HG02973 (cell line): ENCODE measurements at regions not wholly inside any gene's neighbourhood (a gene's known extent, or its start where the extent isn't known, plus 50 kb on each side); places are given as distances from the start of the nearest gene placed in this dataset.
A peak's percentile ranks its signal among the peaks of the same experiment; 100 is the strongest.
"Not testable (repeated sequence)": the region's sequence is repeated elsewhere in the genome, so short reads cannot be mapped to it uniquely, and the experiment has no call there.

ENCODE experiments used
- ATAC-seq: cut with Tn5 transposase; IDR thresholded peaks from one replicate; pipeline ENCODE4 v1.9.1; 2021; ENCODE audit warnings: moderate library complexity; ENCODE audit not compliant: unreplicated experiment

DNA sequence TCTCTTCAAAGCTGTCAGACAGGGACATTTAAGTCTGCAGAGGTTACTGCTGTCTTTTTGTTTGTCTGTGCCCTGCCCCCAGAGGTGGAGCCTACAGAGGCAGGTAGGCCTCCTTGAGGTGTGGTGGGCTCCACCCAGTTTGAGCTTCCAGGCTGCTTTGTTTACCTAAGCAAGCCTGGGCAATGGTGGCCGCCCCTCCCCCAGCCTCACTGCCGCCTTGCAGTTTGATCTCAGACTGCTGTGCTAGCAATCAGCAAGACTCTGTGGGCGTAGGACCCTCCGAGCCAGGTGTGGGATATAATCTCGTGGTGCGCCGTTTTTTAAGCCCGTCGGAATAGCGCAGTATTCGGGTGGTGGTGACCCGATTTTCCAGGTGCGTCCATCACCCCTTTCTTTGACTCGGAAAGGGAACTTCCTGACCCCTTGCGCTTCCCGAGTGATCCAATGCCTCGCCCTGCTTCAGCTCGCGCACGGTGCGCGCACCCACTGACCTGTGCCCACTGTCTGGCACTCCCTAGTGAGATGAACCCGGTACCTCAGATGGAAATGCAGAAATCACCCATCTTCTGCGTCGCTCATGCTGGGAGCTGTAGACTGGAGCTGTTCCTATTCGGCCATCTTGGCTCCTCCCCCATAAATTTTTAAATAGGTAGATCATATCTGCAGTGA lies 785.1 kb downstream of the TDRD15 start:
- ATAC-seq: not testable (repeated sequence)

DNA sequence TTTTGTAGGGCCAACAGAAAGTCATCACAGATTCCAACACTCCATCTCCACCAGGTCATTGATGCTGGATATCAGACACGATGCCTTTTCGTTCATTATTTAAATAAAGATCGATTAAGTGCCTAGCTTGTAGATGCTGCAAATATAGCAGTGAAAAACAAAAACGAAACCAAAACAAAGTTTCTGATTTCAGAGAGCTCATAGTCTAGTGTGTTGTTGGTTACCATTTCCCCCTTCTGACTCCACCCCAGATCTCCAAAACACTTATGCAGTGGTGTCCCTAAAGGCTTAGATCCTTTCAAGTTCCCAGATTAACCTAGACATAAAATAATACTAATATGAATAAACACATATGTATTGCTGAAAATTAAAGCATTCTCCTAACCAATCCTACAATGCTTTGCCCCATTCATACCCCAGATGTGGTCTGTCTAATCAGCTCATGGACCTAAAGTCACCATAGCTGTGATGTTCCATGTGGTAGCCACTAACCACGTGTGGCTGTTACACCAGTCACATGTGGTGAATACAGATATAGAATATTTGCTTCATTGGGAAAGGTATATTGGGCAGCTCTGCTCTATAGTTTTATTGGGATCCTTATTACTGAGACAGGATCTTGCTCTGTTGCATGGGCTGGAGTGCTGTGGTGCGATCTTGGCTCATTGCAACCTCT lies 787.2 kb downstream of the TDRD15 start:
- ATAC-seq: no peak

DNA sequence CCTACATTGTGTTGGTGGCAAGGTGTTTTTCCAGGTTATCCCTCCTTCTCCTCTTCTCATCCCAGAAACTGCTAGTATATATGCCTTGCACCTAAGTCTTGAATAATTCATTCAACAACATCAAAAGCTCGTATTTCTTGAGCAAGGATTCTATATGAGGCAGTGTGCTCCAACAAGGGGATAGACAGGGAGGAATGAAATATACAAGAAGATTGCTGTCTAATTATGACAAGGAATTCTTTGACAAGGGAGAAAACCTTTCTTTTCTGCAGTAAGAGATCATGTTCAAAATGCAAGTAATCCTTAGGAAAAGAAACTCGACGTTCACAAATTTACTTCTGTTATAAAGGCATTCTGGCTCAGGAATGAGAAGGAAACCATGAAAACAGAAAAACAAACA lies 788.6 kb downstream of the TDRD15 start:
- no peak for ATAC-seq

- ATAC-seq: no peak
These were observed 791.4 kb downstream of the TDRD15 start for GRCh38 chr2:21915201-21915600.

DNA sequence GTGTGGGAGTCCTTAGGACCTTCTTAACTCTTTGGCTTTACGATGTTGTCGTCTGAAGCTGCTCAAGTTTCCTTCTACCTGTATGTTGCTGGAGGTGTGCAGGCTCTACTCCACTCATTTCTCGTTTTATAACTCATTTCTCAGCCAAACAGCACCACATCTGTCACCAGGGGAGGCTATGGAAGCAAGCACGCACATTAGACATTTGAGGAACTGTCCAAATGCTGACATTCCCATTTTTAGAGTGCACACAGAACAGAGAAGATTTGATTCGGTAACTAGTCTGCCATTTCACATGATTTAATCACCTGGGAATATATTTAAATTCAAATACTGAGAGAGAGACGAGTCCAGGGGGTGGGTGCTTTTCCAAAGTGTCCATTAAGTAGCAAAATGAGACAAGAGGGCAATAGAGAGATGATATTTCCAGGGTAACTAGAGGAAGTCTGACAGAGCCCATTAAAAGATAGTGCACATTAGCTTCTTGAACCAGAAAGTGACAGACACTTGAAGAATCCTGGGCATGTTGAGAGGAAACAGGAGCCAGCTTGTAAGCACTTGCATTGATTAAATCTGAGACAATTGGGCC lies 793.3 kb downstream of the TDRD15 start:
- ATAC-seq: no peak

- no peak for ATAC-seq
These were observed 797.0 kb downstream of the TDRD15 start for GRCh38 chr2:21920721-21921120.

DNA sequence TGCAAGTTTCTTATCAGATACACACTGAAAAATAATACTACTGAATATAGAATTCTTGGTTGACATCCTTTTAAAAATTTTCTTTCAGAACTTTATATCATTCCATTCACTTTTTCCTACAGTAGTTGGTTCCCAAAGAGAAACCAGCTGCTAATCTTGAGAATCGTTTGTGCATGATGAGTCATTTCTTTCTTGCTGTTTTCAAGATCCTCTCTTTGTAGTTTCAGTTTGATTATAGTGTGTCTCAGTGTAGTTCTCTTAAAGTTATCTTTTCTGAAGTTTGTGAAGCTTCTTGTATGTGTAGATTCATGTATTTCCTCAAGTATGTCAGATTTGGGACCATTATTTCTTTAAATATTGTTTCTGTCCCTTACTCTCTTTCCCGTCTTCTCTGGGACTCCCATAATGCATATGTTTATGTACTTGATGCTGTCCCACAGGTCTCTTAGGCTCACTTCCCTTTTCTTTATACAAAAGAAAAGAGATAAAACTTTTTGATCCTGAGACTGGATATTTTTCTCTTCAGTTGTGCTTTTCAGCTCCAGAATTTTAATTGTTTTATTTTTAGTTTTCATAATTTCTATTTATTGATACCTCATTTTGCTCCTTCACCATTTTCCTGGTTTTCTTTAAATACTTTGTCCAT lies 801.0 kb downstream of the TDRD15 start:
- peak; percentile 87 for ATAC-seq

GRCh38 chr2:21928292-21928691 lies 804.5 kb downstream of the TDRD15 start:
- ATAC-seq: no peak

DNA sequence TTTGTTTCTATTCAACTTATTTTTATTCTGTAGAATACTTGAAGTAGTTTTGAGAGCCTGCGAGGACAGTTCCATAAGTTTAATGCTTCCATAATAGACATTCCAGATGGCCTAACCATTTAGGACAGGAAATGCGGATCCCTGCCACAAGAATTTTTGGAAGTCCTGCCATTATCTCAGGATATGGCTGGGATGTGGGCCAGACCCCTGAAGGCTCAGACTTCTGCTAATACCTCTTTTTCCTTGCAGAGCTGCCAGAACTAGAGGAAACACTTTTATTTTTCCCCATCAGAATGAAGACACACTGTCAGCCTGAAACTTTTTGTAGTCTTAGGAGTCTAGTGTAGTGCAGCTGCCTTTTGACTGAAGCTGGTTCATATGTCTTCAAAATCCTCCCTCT lies 806.5 kb downstream of the TDRD15 start:
- no peak for ATAC-seq

- ATAC-seq: no peak
These were observed 816.2 kb downstream of the TDRD15 start for GRCh38 chr2:21939967-21940366.

DNA sequence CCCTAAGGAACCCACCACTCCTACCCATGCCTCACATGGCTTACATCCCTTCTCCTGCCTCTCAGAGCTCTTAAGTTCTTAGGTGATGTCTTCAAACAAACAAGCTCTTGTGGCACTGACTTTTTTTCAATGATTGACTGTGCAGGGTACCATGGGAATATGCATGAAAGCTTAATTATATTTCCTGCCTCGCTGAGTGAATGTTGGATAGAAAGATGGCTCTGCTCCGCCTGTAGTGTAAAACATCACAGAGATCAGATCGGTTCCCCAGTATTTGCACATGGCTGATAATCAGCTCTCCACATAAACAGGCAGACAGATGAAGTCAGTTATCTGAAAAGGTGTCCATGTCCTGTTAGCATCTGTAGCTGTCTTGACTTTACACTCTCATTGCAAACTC lies 820.8 kb downstream of the TDRD15 start:
- no peak for ATAC-seq

DNA sequence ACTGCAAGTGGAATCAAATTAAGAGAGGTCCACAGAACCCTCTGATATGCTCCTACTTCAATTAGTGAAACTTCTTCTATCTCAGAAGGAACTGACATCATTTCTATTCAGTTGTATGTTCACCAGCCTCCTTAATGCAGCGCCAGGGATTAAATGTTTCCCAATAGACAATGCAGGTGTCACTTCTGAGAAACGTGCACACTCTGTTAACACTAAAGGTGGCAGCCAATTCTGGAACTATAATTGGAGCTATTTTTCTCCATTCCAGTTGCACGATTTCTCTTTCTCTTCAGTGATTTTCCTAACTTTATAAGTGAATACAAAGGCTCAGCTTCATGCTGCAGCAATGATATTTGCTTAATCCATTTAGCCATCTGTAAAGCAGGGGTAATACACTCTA lies 821.9 kb downstream of the TDRD15 start:
- ATAC-seq: no peak

DNA sequence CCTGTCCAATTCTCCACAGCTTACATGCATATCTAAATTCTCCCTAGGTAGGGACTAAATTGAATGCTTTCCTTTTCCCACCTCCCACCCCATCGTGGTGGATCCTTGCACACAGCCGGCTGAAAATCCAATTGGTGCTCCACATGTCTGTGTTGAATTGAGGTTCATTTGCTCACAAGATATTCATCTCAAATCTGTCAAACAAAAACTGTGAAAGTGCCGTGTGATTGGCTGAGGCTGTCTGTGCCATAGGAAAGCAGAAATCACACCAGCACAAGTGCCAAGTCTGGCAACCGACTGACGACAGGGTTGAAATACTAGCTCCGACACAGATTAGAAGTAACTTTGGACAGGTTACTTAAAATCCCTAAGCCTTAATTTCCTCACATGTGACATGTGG lies 823.3 kb downstream of the TDRD15 start:
- ATAC-seq: no peak

DNA sequence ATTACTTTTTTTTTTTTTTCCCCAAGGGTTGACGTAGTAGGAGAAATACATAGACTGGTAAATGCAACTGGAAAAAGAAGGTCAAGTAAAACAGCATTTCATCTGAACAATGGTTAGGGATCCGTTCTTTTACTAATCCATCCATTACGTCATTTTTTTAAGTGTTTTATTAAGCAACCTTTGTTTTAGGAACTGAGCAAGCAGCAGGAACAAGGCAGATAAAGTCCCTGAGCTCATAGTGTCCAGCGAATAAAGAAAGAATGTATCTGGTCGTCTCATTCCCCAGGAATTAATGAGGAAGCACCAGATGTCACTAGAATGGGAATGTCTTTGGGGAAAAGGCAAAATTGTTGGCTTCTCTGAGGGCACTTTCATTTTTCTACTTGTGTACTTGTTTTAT lies 842.4 kb downstream of the TDRD15 start:
- no peak for ATAC-seq

- no peak for ATAC-seq
These were observed 847.2 kb downstream of the TDRD15 start for GRCh38 chr2:21970971-21971370.

GRCh38 chr2:21972586-21972985 lies 848.8 kb downstream of the TDRD15 start:
- ATAC-seq: no peak

DNA sequence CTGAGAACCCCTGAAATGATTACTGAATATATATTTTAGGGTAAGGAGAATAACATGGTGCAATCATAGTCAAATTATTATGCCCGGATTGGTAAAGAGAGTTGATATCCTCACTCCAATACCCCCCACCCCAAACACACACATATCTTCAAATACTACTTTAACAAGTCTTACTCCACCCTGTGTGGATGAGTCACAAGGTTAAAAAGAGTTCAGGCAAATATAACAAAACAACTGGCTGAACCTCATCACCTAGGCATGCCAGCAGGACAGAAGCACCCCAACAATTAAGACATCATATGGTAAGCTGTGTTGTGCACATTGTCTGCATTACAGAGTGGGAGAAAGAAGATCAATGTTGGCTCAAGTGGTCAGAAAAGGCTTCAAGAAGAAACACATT lies 857.4 kb downstream of the TDRD15 start:
- no peak for ATAC-seq

DNA sequence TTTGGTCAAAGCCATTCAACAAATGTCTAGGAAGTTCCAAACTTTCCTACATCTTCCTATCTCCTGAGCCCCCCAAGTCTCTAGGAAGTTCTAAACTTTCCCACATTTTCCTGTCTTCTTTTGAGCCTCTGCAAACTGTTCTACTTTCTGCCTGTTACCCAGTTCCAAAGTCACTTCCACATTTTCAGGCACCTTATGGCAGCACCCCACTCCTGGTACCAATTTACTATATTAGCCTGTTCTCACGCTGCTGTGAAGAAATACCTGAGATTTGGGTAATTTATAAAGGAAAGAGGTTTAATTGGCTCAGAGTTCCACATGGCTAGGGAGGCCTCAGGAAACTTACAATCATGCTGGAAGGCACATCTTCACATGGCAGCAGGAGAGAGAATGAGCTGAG lies 869.2 kb downstream of the TDRD15 start:
- no peak for ATAC-seq

DNA sequence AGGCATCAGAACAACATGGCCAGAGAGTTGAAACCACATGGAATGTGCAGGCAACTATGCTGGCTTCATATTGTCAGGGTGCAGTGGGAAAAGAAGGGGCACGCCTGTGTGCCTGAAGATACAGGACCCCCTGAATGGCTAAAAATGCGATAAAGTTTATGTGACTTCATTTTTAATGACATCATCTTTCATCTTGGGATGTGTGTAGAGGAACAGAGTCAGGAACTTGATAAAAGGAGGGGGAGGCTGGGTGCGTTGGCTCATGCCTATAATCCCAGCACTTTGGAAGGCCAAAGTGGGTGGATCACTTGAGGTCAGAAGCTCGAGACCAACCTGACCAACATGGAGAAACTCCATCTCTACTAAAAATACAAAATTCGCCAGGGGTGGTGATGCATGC lies 872.6 kb downstream of the TDRD15 start:
- ATAC-seq: no peak

DNA sequence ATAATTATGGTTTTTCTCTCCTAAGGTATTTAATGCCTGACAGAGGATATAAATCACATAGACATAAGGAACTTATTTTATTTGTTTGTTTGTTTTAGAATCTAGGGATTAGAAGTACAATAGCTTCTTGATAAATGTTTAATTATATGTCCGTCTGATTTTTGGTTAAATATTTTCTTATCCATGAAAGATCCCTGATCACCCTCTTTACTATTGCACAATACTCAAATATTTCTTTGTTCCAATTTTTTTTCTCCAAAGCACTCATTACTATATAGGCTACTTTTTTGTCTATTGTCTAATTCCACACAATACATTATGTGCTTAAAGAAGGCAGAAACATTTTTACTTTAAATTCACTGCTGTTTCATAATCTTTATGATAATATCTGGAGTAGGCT lies 875.8 kb downstream of the TDRD15 start:
- no peak for ATAC-seq

DNA sequence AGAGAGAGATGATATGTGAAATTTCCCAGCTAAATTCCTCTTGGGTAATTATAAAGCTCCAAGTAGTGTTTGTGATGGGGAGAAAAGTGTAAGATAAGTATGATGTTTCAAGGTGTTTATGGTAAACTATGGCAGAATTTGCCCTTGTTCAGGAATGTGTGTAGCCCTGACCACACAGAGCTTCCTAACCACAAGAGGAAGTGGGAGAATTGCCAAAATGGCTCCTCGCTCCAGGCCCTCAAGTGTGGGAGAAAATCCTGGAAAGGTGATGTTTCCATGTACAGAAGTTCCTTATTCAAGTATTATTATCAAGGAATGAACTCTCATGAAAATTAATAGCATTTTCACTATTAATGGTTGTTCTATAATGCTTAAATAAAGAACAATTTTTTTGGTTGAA lies 878.3 kb downstream of the TDRD15 start:
- ATAC-seq: no peak

GRCh38 chr2:22003270-22003669 lies 879.5 kb downstream of the TDRD15 start:
- no peak for ATAC-seq
